NT2/D1 (cell line): ENCODE measurements at regions not wholly inside any gene's neighbourhood (a gene's known extent, or its start where the extent isn't known, plus 50 kb on each side); places are given as distances from the start of the nearest gene placed in this dataset.

Source experiments
- YY1 ChIP-seq: IDR thresholded peaks from 2 replicates; pipeline ENCODE4 v1.6.1; 2011; ENCODE audit not compliant: insufficient read length, insufficient read depth
- ZNF274 ChIP-seq: IDR thresholded peaks from 2 replicates; pipeline ENCODE4 v1.6.1; 2011; ENCODE audit warnings: mild to moderate bottlenecking, low read depth, low read length

DNA sequence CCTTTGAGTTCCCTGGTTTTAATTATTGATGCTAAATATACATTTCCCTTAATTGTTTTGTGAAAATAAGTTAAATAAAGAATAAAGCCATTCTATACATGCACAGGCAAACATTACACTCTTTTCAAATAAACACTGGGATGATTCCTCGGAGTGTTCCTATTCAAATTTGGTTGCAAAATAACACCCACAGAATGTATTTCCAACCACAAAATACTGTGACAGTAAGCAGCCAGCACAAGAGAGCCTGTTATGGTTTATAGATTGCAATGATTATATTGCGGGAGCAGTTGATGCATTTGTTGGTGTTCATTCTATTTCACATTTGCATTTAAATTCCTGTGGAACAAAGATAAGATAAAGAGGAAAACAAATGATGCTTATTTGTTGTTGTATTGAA is 632.6 kb upstream of the WWC1 start:
- TF ChIP-seq ZNF274, result no peak
- no peak for TF ChIP-seq YY1
